GM13977 (cell line): ENCODE measurements at regions not wholly inside any gene's neighbourhood (a gene's known extent, or its start where the extent isn't known, plus 50 kb on each side); places are given as distances from the start of the nearest gene placed in this dataset.

Experiments
- DNase-seq: peaks from one replicate; pipeline ENCODE4 v3.0.0; 2012; ENCODE audit warnings: low spot score
- CTCF ChIP-seq: IDR thresholded peaks from 2 replicates; pipeline ENCODE4 v1.5.1; 2012; ENCODE audit warnings: mild to moderate bottlenecking, control low read depth; ENCODE audit not compliant: insufficient read depth; ENCODE audit errors: extremely low read depth, missing control alignments
- in situ Hi-C: fragments of 300-500 bp; cut with MboI; formaldehyde crosslinking; loops from one replicate; pipeline ENCODE4 v1.12.0; 2022; ENCODE audit warnings: low sequenced_read_pairs, low pct_unique_long_range_greater_than_20kb, mixed read lengths, inconsistent platforms; ENCODE audit not compliant: unreplicated experiment

- no peak for DNase-seq
- in situ Hi-C loops, result no loop called here
- no peak for TF ChIP-seq CTCF
Observed at GRCh38 chr6:82705579-82705978, 342.0 kb downstream of the TPBG start.

GRCh38 chr6:82711105-82711827 is 347.6 kb downstream of the TPBG start:
- TF ChIP-seq CTCF, result no peak
- in situ Hi-C loops, result no loop called here
- DNase-seq, result no peak

GRCh38 chr6:82711971-82712370 is 348.4 kb downstream of the TPBG start:
- in situ Hi-C loops, result no loop called here
- no peak for DNase-seq
- no peak for TF ChIP-seq CTCF

GRCh38 chr6:82712389-82712788 is 348.8 kb downstream of the TPBG start:
- TF ChIP-seq CTCF, result no peak
- no peak for DNase-seq
- in situ Hi-C loops, result no loop called here

GRCh38 chr6:82712826-82713225 is 349.2 kb downstream of the TPBG start:
- in situ Hi-C loops, result no loop called here
- DNase-seq, result peak; percentile 32
- peak; percentile 42 for TF ChIP-seq CTCF

GRCh38 chr6:82720992-82721391 is 344.6 kb downstream of the UBE3D start:
- no peak for TF ChIP-seq CTCF
- no peak for DNase-seq
- in situ Hi-C loops, result no loop called here

GRCh38 chr6:82735790-82736189 is 329.9 kb downstream of the UBE3D start:
- in situ Hi-C loops, result no loop called here
- no peak for TF ChIP-seq CTCF
- DNase-seq, result no peak
